ENCODE measurements at regions not wholly inside any gene's neighbourhood (a gene's known extent, or its start where the extent isn't known, plus 50 kb on each side); places are given as distances from the start of the nearest gene placed in this dataset.
"Not testable (repeated sequence)": the region's sequence is repeated elsewhere in the genome, so short reads cannot be mapped to it uniquely, and the experiment has no call there.

DNA sequence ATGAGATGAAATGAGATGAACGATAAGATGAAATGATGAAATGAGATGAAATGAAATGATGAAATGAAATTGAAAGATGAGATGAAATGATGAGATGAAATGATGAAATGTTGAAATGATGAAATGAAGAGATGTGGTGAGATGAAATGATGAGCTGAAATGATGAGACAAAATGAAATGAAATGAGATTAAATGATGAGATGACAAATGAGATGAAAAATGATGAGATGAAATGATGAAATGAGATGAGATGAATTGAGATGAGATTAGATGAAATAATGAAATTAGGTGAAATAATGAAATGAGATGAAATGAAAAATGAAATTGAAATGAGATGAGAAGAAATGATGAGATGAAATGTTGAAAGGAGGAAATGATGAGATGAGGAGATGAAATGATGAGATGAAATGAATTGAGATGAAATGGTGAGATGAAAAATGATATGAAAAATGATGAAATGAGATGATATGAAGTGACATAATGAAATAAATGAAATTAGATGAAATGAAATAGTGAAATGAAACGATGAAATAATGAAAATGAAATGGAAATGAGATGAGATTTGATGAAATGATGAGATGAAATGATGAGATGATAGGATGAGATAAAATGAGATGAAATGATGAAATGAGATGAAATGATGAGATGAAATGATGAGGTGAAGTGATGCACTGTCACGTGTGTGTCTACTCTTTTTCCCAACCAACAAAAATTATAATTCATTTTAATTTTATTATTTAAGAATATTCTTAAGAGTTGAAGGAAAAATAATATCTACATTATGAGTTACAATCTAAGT, 58.0 kb downstream of the CCT8L2 start:
- WGBS, 4 donors, result 17 to 38% (median 31%) methylated on average over 3 of the region's 3 CpGs
- H3K4me1 ChIP-seq; H3K4me3 ChIP-seq; H3K36me3 ChIP-seq; intact Hi-C loops (cut with DNase I); H3K27me3 ChIP-seq; DNase-seq; H3K27ac ChIP-seq; ATAC-seq; H3K9me3 ChIP-seq: not testable (repeated sequence)

DNA sequence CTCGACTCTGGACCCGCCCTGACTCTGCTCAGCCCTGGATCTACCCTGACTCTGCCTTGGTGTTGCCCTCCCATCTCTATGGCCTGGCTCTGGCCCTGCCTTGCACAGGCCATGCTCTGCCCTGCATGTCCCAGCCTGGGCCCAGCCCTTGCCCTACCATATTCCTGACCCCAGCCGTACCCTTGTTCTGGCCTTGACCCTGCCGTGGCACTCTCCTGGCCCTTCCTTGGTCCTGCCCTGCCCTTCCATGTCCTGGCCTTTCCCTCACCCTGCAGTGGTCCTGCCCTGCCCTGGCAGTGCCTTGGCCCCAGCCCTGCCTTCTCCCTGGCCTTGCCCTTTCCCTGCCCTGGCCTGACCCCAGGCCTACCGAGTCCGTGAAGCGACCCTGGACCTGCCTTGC, 60.9 kb downstream of the CCT8L2 start:
- H3K27ac ChIP-seq; intact Hi-C loops (cut with DNase I); H3K36me3 ChIP-seq; H3K4me1 ChIP-seq; H3K9me3 ChIP-seq; H3K27me3 ChIP-seq; H3K4me3 ChIP-seq; ATAC-seq: not testable (repeated sequence)
- DNase-seq, result peak in 1 of 5 donors; percentile 15
- WGBS, 4 donors, result 82 to 91% (median 85%) methylated on average over 7 of the region's 7 CpGs

DNA sequence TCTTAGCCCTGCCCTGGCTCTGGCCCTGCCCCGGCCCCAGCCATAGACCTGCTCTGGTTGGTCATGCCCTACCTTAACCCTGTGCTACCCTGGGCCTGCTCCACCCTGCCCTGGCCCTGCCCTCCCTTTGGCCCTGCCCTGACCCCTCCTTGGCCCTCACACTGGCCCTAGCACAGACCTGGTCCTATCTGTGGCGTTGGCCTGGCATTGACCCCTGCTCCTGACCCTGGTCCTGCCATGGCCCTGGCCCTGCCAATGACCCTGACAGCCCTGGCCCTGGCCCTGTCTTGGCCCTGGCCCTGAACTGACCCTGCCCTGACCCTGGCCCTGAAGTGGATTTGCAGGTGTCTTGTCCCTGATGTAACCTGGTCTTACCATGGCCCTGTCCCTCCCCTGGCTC, 63.3 kb downstream of the CCT8L2 start:
- 71 to 94% (median 89%) methylated on average over 2 of the region's 2 CpGs for WGBS, 4 donors
- ATAC-seq; H3K4me1 ChIP-seq; DNase-seq; H3K4me3 ChIP-seq; H3K9me3 ChIP-seq; H3K36me3 ChIP-seq; intact Hi-C loops (cut with DNase I); H3K27ac ChIP-seq; H3K27me3 ChIP-seq: not testable (repeated sequence)

DNA sequence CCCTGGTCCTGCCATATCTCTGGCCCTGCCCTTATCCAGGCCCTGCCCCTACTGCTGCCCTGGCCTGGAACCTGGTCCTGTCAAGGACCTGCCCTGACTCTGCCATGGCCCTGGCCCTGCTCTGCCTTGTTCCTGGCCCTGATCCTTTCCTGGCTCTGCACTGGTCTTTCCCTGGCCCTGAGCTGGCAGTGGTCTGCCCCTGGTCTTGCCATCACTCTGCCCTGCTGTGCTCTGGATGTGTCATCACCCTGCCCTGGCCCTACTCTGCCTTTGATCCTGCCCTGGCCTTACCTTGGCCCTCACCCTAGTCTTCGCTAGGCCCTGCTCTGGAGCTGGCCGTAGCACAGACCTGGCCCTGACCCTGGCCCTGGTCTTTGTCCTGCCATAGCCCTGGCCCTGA, 64.9 kb downstream of the CCT8L2 start:
- H3K4me3 ChIP-seq; ATAC-seq; H3K4me1 ChIP-seq; H3K9me3 ChIP-seq; H3K36me3 ChIP-seq; DNase-seq; H3K27ac ChIP-seq; intact Hi-C loops (cut with DNase I); H3K27me3 ChIP-seq: not testable (repeated sequence)
- 69 to 100% (median 89%) methylated on average over 2 of the region's 2 CpGs for WGBS, 4 donors

DNA sequence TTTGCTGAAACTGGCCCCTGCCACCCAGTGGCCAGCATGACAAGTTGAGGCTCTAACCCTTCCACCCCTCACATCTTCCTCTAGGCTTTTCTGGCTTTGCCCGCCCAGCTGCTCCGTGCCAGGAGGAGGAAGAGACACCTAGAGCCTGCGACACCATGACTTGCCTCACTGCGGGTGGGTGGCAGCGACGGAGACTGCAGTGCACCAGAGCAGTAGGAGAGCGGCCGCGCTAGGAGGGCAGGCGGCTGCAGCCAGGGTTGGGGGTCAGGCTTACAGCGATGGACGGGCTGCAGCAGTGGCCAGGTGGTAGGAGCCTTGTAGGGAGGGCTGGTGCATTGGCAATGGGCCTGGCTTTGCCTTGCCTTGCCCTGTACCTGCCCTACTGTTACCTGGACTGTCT, 65.7 kb downstream of the CCT8L2 start:
- H3K9me3 ChIP-seq; ATAC-seq; DNase-seq; H3K4me3 ChIP-seq; H3K27ac ChIP-seq; H3K36me3 ChIP-seq; intact Hi-C loops (cut with DNase I); H3K27me3 ChIP-seq; H3K4me1 ChIP-seq: not testable (repeated sequence)
- 87 to 90% (median 89%) methylated on average over 10 to 12 of the region's 12 CpGs; no CpG with 5 or more reads in 1 of the 4 donors for WGBS, 4 donors

Measured in heart left ventricle (tissue), 16 donors.